Pulmonary artery endothelial cell (primary cell): ENCODE measurements at regions not wholly inside any gene's neighbourhood (a gene's known extent, or its start where the extent isn't known, plus 50 kb on each side); places are given as distances from the start of the nearest gene placed in this dataset.

ENCODE experiments used
- DNase-seq: peaks from one replicate; pipeline ENCODE4 v3.0.0-alpha.2; 2011; ENCODE audit warnings: low read depth, low spot score

- DNase-seq = no peak
These were observed 53.2 kb upstream of the SIAH1 start for GRCh38 chr16:48438414-48438813.

GRCh38 chr16:48435906-48436305 lies 50.7 kb upstream of the SIAH1 start:
- no peak for DNase-seq

- DNase-seq = no peak
These were observed 50.1 kb upstream of the SIAH1 start for GRCh38 chr16:48435318-48435680.
